SK-N-DZ (cell line): ENCODE measurements at regions not wholly inside any gene's neighbourhood (a gene's known extent, or its start where the extent isn't known, plus 50 kb on each side); places are given as distances from the start of the nearest gene placed in this dataset.
"Not testable (repeated sequence)": the region's sequence is repeated elsewhere in the genome, so short reads cannot be mapped to it uniquely, and the experiment has no call there.

Experiments
- DNase-seq: peaks from one replicate; pipeline ENCODE4 v3.0.0-alpha.2; 2015; ENCODE audit warnings: low spot score

DNA sequence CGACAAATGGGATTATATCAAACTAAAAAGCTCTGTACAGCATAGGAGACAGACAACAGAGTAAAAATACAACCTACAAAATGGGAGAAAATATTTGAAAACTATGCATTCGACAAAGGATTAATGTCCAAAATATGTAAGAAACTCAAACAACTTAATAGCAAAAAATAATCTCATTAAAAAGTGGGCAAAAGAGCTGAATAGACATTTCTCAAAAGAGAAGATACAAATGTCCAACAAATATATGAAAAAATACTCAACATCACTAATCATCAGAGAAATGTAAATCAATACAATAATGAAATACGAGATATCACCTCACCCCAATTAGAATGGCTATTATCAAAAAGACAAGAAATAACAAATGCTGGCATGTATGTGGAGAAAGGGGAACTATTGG lies 272.9 kb downstream of the KLHL13 start:
- DNase-seq = no peak

DNA sequence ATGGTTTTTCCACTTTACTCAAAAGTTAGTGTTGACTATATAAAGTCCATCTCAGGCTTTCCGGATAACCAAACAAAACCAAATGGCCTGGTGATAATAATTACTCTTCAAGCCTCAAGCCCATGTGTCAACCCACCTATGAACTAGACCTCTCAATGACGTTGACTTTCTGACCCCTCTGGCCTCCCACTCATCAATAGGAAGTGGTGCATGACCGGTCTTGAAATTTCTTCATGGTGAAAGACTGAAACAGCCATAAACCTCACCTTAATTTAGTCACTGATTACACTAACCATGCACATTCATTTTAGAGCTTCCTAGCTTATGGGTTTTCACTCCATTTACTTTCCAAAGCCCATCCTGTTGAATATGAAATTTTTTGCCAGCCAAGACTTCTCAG lies 276.0 kb downstream of the KLHL13 start:
- no peak for DNase-seq

DNA sequence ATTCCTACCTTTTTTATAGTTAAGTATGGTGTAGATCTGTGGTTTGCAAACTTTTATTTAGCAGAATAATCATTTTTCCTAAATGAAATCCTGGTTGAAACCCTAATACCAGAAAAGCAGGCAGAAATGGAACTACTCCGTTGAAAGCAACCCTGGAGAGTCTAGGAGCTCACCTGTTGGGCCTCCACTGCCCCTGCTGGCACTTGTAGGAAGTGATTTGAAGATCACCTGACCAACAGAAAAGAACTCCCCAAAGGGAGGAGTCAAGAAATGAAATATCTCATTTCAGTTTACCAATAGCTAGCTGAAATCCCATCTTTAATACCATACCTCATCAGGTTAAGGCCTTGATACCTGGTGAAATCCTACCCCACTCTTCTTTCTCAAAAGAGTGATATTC lies 277.1 kb downstream of the KLHL13 start:
- no peak for DNase-seq

DNA sequence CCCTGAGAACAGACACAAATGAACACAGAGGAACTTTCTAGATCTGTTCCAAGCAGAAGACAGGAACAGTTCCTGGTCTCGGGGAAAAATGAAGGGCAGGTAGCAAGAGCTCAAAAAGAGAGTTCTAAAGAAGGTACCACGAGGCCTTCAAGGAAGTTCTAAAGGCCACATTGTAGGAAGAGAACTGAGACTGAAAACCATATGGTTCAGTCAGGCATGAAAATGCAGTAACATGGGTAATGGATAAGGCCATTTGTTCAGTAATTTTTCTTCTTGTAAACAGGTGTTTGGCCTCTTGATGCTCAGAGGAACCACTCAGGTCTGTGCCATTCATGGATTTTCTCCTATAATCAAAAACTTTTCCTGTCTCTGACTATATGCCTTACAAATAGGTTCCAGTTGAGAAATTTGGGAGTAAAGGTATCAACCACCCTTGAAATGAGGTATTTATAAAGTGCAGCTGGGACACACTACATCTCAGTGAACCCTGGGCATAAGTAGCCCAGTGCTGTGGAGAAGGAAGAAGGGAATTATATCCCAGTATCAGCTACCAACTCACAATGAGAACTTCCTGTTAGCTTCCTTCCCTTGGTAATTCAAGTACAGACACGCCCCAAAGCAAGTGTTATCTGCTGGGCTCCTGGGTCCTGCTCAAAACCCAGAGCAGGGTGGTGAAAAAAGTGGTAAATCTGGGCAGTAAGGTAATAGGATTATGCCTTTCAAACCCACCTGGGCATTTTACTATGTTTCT lies 277.9 kb downstream of the KLHL13 start:
- no peak for DNase-seq

DNA sequence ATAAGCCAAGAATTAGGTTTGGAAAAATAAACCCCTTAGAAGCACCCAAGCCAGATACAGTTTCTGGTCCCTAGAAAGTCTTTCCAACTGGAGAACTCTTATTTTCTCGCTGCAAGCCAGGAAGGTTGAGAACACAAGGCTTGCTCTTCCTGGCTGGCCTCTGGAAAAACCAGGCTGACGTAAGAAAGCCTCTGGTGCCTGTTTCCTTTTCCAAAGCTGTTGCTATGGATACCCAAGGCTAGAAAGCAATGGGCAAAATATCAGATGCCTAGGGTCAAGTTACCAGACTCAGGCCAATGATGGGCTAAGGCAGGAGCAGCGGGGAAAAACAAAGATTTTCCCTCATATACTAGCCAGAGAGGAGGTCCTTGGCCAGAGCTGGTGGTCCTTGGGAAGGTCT lies 281.6 kb downstream of the KLHL13 start:
- DNase-seq = peak; percentile 7

GRCh38 chrX:117834076-117834475 lies 282.5 kb downstream of the KLHL13 start:
- no peak for DNase-seq

- DNase-seq = not testable (repeated sequence)
Observed at GRCh38 chrX:117821472-117821871, 295.1 kb downstream of the KLHL13 start.

DNA sequence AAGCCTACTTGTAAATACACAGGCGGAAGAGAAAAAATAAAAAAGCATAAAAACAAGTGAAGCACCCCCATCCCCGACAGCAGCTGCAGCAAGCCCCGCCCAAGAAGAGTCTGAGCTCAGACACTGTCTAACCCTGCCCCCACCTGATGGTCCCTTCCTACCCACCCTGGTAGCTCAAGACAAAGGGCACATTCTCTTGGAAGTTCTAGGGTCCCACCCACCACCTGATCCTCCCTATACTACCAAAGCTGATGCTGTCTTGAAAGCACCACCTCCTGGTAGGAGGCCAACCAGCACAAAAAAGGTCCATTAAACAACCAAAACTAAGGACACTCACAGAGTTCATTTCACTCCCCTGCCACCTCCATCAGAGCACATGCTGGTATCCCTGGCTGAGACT lies 308.2 kb downstream of the KLHL13 start:
- DNase-seq = no peak

DNA sequence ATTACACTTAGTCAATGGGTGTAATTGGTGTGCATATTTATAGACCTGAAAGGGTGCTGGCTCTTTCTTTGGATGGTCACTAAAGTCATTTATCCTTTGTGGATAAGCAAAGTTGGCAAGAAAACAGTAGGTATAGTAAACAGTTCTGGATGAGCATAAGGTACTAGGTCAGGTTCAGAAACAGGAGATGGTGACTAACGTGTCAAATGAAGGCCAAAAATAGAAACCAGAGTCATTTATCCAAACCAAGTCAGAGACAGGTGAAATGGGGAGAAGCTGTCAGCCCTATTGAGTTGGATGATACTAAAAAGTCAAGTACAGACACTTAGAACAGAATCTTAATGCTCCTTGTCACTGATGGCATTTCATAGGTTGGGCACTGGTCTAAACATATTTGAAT lies 313.1 kb downstream of the KLHL13 start:
- no peak for DNase-seq

DNA sequence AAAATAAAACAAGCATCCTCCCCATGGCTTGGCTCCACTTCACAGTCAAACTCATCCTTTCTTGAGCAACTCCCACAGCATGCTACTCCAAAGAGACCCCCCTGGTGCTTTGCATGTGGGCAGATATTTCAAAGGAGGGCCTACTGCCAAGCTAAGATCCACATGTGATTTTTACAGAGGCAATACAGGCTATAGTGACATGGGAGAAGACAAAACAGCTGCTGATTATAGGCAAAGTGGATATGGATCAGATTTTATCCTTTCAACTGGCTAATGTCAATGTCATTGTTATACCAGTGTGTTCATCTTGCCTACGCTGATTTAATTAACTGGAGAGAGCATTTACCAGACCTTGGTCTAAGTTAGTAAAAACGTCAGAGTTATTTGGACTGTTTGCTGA lies 328.3 kb downstream of the KLHL13 start:
- peak; percentile 96 for DNase-seq

- DNase-seq = no peak
Observed at GRCh38 chrX:117771384-117771783, 345.2 kb downstream of the KLHL13 start.

- DNase-seq = no peak
Observed at GRCh38 chrX:117768861-117769604, 347.6 kb downstream of the KLHL13 start.

GRCh38 chrX:117765211-117765610 lies 351.4 kb downstream of the KLHL13 start:
- no peak for DNase-seq

- no peak for DNase-seq
Observed at GRCh38 chrX:117752745-117753144, 363.9 kb downstream of the KLHL13 start.

DNA sequence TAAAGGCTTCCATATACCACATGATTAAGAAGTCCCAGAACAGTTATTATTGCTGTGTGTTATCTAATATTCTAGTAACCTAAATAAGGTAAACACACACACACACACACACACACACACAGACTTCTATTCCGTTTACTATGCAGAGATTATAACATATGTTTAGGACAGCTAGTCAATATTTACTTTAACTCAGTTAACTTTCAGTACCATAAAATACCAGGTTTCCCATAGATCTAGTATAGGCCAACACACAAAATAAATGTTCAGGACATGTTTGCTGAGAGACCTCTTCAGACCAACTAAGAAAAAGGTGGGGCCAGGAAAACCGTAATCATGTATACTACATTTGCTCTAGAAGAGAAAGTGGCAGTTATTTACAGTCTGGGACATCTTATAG lies 365.5 kb downstream of the KLHL13 start:
- no peak for DNase-seq

GRCh38 chrX:117744958-117745357 lies 371.7 kb downstream of the KLHL13 start:
- no peak for DNase-seq

- peak; percentile 25 for DNase-seq
Observed at GRCh38 chrX:117743469-117744251, 372.9 kb downstream of the KLHL13 start.

DNA sequence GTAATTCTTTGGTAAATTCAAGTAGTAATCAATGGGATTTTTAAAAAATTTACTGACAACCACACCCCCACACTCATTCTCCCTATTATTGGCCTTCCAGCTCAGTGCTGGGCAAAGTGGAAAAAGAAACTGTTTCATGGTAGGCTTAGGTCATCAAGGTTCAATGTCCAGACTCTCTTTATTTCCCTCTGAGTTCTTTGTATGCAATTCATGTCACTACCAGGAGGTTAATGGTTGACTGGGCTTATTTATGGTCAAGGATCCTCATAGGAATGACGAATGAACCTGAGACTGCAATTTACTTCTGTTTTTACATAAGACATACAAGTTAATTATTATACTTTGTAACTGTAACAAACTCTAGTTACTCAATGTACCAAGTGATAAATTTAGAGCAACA lies 403.2 kb downstream of the KLHL13 start:
- no peak for DNase-seq

DNA sequence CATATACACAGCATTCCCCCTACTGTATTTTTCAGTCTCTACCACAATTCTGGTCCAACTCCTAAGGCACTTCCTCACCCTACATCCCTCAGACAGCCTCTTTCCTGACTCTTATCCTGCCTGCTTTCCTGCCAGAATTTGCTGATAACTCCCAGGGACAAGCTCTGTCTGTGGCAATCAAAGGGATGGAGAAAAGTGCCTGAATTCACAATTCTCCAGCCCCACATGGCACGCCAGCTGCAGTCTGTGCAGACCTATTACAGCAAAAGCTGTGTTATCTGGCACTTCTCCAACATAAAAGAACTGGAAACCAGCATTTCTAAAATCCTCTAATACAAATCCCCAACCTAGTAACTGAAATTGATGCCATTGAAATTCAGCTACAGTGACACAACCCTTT lies 404.8 kb downstream of the KLHL13 start:
- peak; percentile 31 for DNase-seq

DNA sequence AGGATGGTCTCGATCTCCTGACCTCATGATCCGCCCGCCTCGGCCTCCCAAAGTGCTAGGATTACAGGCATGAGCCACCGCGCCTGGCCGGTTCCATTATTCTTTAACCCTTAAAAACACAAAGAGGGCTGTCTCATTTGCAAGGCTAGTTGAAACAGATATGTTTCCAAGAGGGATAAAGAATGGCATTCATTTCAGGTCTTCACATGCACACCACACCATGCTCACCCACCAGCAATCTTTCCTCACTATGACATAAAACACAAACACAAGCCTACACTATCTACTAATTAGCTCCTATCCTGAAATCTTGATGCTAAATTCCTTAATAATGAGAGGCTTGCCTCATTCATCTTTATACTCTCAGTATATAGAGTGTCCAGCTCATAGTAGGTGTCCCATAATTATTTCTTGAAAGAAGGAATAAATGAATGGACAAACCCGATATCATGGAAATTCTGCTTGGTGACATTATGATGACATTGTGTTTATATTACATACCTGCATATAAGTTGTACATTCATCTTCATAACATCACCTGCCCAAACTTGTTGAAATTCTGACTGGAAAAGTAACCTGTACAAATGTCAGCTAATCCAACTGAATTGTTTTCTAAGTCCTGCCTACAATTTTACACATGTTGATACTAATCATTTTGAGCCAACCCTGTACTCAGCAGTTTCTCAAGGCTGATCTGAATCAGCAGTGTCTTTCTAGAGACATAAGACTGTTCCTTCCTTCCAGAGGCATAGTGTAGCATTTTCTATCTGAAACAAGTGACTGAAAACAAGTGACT lies 408.5 kb downstream of the KLHL13 start:
- no peak for DNase-seq

- DNase-seq = no peak
Observed at GRCh38 chrX:117701050-117701449, 415.6 kb downstream of the KLHL13 start.

DNA sequence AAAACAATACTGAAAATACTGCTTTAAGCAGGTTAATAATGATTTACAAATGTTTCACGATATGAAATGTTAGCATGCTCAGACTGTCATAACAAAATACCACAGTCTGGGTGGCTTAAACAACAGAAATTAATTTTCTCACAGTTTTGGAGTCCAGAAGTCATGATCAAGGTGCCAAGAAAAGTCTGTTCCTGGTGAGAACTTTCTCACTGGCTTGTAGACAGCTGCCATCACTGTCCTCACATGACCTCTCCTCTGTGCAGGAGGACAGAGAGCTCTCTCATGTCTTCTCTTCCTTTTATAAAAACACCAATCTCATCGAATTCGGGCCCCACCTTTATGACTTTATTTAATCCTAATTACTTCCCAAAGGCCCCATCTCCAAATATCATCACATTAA lies 426.7 kb downstream of the KLHL13 start:
- DNase-seq = no peak
